ENCODE measurements at regions not wholly inside any gene's neighbourhood (a gene's known extent, or its start where the extent isn't known, plus 50 kb on each side); places are given as distances from the start of the nearest gene placed in this dataset.
"Not testable (repeated sequence)": the region's sequence is repeated elsewhere in the genome, so short reads cannot be mapped to it uniquely, and the experiment has no call there.

DNA sequence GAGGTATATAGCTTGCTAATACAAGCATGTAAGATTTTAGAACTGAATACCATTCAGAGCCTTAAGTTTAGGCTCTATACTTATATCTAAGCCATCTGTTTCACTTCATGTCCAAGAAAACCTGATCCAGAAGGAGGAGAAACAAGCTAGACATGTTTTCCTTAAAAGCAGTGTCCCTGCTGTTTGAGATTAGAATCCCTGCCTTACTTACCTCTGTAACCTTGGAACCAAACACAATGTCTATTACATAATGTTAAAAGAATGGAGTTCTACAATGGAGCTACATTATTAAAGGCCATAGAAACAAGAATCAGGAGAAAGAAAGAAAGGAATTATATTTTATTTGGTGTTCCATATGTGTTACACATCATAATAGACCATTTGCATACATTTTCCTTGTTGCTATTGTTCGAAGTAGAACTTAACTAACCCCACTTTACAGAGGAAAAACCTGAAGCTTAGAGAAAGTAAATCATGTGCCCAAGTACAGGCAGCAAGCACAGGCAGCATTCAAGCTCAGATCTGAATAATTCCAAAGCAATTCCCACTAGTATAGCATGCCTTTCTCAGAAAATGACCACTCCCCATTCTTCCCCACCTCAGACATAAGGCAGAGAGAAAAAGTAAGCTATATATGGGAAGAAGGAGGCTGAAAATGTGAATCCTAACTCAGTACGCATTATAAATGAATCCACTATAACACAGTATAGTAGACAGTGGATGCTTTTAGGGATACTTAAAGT is 380.1 kb upstream of the SPAG17 start:
- DNase-seq (ENCODE audit: low spot score), result no peak

DNA sequence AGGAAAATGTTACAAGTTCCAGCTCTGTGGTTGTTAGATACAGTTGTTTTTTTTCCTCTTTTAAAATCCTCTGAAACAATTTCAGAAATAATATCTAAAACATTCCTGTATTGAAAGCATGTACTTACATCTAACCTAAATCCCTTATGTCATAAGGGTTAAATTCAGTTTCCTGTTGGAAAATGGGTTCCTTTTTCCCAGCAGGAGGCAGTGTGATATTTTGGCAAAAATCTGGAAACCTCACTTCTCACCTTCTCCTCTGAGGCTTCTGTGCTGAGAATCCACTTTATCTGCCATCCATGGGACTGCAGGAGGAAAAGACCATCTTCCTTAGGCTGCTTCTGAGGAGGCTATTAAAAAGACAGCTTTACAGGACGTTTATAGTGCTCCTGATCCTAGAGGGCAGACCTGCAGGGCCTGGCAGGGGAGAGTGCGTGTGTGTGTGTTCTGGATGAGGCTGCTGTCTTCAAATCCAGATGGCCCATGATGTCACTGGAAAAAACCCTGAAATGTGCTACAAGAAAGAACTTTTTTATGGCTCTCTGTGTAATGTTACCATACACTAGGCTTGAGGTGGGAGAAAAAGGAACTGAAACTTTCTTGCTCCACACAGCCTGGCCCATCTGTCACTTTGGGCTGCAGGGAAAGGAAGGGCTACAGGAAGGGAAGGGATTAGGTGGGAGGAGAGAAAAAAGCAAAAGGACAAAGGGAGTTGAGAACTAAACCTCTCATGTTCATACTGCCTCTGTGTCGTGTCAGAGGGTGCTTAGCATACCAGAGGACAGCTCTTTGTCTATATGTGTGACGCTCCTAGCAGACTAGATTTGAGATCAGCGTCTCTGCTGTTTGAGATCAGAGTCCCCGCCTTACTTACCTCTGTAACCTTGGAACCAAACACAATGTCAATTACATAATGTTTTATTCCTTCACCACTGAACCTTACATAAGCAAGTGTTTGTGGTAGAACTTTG is 379.2 kb upstream of the SPAG17 start:
- DNase-seq (ENCODE audit: low spot score), result no peak

DNA sequence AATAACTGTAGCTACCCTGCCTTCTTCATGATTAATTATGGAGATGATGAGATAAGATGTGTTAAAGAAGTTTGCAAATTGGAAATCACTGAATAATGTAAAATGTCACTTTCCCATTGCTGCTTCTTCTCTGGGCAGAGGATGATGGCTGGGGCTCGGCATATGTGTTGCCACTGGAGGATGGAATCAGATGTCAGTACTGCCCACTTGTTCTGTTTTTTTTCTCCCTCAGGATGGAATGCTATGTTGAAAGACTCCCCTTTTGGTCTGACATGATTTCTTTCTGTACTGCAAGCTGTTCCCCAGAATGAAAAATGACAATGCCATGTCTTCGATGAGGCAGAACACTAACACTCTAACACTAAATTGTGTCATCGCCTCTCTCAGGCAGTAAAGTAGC is 373.9 kb upstream of the SPAG17 start:
- DNase-seq (ENCODE audit: low spot score), result no peak

DNA sequence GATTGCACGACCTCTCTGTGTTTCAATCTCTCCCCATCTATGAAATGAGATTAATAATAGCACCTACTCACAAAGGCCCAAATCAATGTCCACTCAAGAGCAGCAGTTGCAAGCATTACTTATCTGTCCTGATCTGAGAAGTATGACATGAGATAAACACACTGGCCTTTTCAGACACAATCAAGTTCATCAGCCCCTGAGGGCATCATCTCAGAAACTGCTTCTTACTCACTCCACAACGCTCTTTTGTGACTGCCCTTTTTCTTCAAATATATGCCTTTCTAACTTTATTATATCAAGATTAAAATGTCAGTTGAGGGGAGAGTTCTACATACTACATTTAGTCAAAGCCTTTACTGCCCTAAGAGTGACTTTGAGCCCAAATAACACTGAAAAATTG is 371.9 kb upstream of the SPAG17 start:
- no peak for DNase-seq (ENCODE audit: low spot score)

GRCh38 chr1:118555638-118556037 is 370.6 kb upstream of the SPAG17 start:
- DNase-seq (ENCODE audit: low spot score), result no peak

- DNase-seq (ENCODE audit: low spot score), result no peak
Observed at GRCh38 chr1:118535901-118536300, 350.9 kb upstream of the SPAG17 start.

- not testable (repeated sequence) for DNase-seq (ENCODE audit: low spot score)
Observed at GRCh38 chr1:118511922-118512321, 326.9 kb upstream of the SPAG17 start.

DNA sequence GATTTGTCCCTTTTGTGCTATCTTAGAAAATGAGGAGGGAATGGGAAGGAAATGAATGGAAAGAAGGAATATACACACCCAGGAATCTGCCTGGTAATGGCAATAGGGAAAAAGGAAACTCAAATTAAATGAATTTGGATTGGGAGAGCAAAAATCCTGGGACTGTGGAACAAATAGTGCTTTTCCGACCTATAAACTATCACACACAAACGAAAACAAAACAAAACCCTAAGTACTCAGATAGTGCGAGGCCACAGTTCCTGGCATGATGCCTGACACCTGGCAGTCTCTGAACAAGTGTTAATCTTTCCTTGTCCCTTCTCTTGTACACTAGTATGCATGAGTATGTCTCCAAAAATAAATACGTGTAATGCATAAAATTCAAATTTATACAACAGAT is 319.8 kb upstream of the SPAG17 start:
- DNase-seq (ENCODE audit: low spot score), result no peak

- no peak for DNase-seq (ENCODE audit: low spot score)
Observed at GRCh38 chr1:118504221-118504644, 319.2 kb upstream of the SPAG17 start.

- DNase-seq (ENCODE audit: low spot score), result no peak
Observed at GRCh38 chr1:118503752-118504151, 318.7 kb upstream of the SPAG17 start.

- DNase-seq (ENCODE audit: low spot score), result no peak
Observed at GRCh38 chr1:118494998-118495397, 310.0 kb upstream of the SPAG17 start.

- no peak for DNase-seq (ENCODE audit: low spot score)
Observed at GRCh38 chr1:118488787-118489186, 303.8 kb upstream of the SPAG17 start.

DNA sequence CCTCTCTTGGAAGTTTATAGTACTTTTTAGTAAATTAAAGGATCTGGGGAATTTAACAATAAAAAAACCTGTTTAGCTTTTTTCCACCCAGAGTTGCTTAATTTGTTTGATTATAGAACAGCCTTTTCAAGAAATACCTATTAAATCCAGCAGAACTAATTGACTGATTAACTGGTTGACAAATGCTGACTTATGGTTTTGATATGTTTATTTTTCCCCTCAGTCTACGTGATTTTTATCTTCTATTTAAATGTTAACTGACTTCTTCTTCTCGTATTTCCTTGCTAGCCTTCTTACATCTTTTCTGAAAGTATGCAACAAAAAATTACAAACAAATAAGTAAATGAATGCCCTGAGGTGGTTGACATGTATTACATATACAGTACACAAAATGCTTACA is 302.9 kb upstream of the SPAG17 start:
- DNase-seq (ENCODE audit: low spot score), result no peak

DNA sequence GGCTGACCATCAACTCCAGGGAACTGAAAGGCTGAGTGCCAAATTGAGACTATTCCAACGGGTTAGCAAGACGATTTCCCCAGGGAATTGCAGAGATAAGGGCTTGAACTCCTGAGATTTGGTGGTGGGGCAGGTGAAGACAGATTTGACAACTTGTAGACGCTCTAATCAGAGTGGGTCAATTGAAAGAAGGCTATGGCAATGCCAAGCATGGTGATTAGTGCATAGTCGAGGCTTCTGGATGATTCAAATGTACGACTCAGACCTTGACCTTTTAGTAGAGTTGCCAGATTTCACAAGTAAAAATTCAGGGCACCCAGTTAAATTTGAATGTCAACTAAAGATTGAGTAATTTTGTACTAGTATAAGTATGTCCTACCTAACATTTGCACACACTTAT is 302.1 kb upstream of the SPAG17 start:
- no peak for DNase-seq (ENCODE audit: low spot score)

- DNase-seq (ENCODE audit: low spot score), result no peak
Observed at GRCh38 chr1:118486199-118486598, 301.2 kb upstream of the SPAG17 start.

DNA sequence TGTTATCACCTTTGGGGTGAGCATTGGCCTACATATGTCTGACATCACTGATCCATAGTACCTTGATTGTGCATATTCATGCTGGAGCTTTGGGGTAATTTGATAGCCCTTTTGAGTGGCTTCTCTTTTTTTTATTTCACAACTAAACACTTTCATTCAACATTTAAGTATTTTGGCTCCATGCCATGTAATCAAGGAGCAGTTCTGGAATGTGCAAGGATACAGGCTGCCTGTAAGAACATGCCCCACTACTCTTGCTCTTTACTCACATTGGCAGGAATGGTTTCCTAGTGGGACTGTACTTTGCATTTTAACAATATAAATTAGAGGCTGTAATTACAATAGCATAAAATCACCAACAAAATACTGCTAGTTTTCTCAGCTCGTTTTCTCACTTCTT is 300.7 kb upstream of the SPAG17 start:
- DNase-seq (ENCODE audit: low spot score), result no peak

DNA sequence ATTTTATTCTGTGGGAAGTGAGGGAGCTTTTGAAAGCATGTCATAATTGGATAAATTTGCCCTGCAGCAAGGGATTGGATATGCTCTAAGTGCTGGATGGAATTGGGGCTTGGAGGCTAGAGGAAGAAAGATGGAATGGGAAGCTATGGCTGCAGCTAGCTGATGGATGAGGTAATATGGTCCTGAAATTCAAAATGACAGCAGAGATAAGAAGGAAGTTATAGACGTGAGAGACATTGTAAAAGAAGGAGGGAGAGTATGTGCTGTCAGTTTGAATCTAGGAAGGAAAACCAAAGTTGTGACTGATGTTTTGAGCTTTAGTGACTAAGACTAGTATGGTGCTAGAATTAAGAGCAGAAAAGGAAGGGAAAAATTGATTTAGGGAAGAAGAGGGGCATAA is 299.9 kb upstream of the SPAG17 start:
- no peak for DNase-seq (ENCODE audit: low spot score)

GRCh38 chr1:118483245-118484006 is 298.4 kb upstream of the SPAG17 start:
- DNase-seq (ENCODE audit: low spot score), result no peak

- no peak for DNase-seq (ENCODE audit: low spot score)
Observed at GRCh38 chr1:118481126-118481525, 296.1 kb upstream of the SPAG17 start.

DNA sequence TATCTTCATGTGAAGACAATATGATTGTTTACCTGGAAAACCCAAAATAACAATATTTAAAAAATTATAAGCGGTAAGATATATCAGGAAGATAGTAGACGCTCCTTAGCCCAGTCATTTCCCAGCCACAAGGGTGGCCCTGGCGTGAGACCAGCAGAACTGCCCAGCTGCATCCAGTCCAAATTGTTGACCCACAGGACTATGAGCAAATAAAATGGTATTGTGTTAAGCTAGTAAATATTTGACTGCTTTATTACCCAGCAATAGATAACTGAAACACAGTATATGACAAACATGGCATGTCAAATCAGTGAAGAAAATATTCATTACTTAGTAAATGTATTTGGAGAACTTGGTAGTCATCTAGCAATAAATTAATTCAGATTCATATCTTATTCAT is 294.3 kb upstream of the SPAG17 start:
- no peak for DNase-seq (ENCODE audit: low spot score)

- DNase-seq (ENCODE audit: low spot score), result no peak
Observed at GRCh38 chr1:118473825-118474224, 288.8 kb upstream of the SPAG17 start.

GRCh38 chr1:118464460-118464859 is 279.4 kb upstream of the SPAG17 start:
- DNase-seq (ENCODE audit: low spot score), result not testable (repeated sequence)
